Activated naive CD4-positive, alpha-beta T cell treated with anti-CD3 and anti-CD28 coated beads, Interleukin-2, amount 10 ng/mL, durations not matched to agents 7 days and 5 days (primary cell): ENCODE measurements at regions not wholly inside any gene's neighbourhood (a gene's known extent, or its start where the extent isn't known, plus 50 kb on each side); places are given as distances from the start of the nearest gene placed in this dataset.
"Not testable (repeated sequence)": the region's sequence is repeated elsewhere in the genome, so short reads cannot be mapped to it uniquely, and the experiment has no call there.

Experiments used
- CTCF ChIA-PET: fragments of 350-600 bp; sonication (Branson Sonifier 250); formaldehyde crosslinking; loops from one replicate; lab custom pipeline; 2021; ENCODE audit warnings: antibody characterized with exemption; lab: Charles Lee
- DNase-seq: peaks from one replicate; pipeline ENCODE4 v3.0.0-alpha.2; 2020
- H3K27ac Mint-ChIP-seq: one replicate; pipeline ENCODE4 v1.8.0; 2021; ENCODE audit warnings: mild to moderate bottlenecking, moderate library complexity, mixed read lengths
- H3K27me3 Mint-ChIP-seq: one replicate; pipeline ENCODE4 v1.8.0; 2021; ENCODE audit warnings: mild to moderate bottlenecking, mixed read lengths
- H3K36me3 Mint-ChIP-seq: one replicate; pipeline ENCODE4 v1.8.0; 2021; ENCODE audit warnings: mixed read lengths
- H3K4me1 Mint-ChIP-seq: one replicate; pipeline ENCODE4 v1.8.0; 2021; ENCODE audit warnings: mixed read lengths
- H3K4me3 Mint-ChIP-seq: one replicate; pipeline ENCODE4 v1.8.0; 2021; ENCODE audit warnings: mild to moderate bottlenecking, moderate library complexity, mixed read lengths
- H3K9me3 Mint-ChIP-seq: one replicate; pipeline ENCODE4 v1.8.0; 2021; ENCODE audit warnings: mixed read lengths

GRCh38 chr4:100608651-100609050, 90.8 kb upstream of the EMCN start:
- CTCF ChIA-PET = interaction anchor here (0.6 kb wide), 1 partner anchor 111 kb away, joined by 3 read pairs; no protein-coding TSS in a partner anchor
- not testable (repeated sequence) for DNase-seq, H3K36me3 Mint-ChIP-seq, H3K4me3 Mint-ChIP-seq, H3K27ac Mint-ChIP-seq, H3K27me3 Mint-ChIP-seq, H3K9me3 Mint-ChIP-seq, H3K4me1 Mint-ChIP-seq

GRCh38 chr4:100605144-100605543, 87.3 kb upstream of the EMCN start:
- Mint-ChIP-seq H3K4me1 (no peaks in the 10 kb centered on the region), H3K27me3 (no peaks in the 10 kb centered on the region), H3K36me3 (no peaks in the 10 kb centered on the region), H3K4me3 (no peak overlapping the region), H3K27ac (no peak overlapping the region), H3K9me3 (peaks cover 2% of the 10 kb centered on the region)
- DNase-seq = no peak
- CTCF ChIA-PET = no interaction called here

DNA sequence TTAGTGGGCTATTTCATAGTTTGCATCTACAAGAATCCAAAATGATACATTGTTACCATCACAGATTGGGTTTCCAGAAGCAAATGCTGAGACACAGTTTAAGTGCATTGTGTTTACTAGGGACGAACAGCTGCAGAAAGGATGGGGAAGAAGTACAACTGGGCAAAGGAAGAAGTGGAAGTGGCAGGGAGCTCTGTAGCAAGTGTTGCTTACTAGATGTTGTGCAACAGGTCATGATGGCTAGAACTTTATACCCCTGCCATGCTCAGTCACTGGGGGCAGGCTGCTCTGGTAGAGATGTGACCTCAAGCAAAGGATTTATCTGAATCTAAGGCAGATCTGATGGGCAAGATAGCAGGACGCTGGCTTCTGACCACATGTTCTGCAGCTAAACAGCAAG, 76.1 kb upstream of the EMCN start:
- CTCF ChIA-PET = no interaction called here
- DNase-seq = no peak
- no peaks in the 10 kb centered on the region for H3K4me1 Mint-ChIP-seq
- H3K27me3 Mint-ChIP-seq = no peaks in the 10 kb centered on the region
- no peak overlapping the region for H3K27ac Mint-ChIP-seq
- H3K36me3 Mint-ChIP-seq = no peaks in the 10 kb centered on the region
- H3K4me3 Mint-ChIP-seq = no peak overlapping the region
- no peaks in the 10 kb centered on the region for H3K9me3 Mint-ChIP-seq

DNA sequence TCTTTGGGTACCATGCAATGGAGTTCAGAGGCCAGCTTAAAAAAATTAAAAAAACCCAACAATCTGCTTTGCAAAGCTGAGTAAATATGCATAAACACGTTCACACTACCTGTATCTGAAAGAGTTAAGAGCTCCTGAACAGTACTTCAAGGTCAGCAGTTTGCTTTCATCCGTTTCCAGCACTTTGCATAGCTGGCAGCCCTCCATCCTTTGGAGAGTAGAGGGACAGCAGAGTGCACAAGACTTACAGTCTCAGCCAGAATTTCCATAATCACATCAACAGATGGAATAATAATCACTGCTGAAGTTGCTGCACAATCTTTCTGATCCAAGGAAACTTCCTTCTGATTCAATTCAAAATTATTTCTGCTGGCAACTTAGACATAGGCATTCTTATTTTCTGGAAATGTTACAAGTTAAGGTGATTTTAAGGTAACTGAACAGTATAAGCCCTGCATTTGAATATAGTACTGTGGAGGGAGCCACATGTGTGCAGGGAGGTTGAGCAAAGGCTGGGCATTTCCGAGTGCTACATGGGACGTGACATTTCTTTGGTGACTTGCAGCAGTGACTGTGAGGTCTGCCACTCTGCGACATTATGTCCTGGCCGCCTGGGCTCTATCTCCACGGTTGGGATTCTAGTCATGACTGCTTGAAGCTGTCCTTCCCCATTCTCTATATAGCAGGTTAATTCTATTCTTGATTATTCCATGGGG, 73.5 kb upstream of the EMCN start:
- H3K27me3 Mint-ChIP-seq = no peaks in the 10 kb centered on the region
- H3K27ac Mint-ChIP-seq = no peak overlapping the region
- no peak for DNase-seq
- no peaks in the 10 kb centered on the region for H3K9me3 Mint-ChIP-seq
- H3K4me1 Mint-ChIP-seq = no peaks in the 10 kb centered on the region
- CTCF ChIA-PET = no interaction called here
- no peak overlapping the region for H3K4me3 Mint-ChIP-seq
- no peaks in the 10 kb centered on the region for H3K36me3 Mint-ChIP-seq

GRCh38 chr4:100590325-100590724, 72.5 kb upstream of the EMCN start:
- H3K4me3 Mint-ChIP-seq = no peak overlapping the region
- no peak for DNase-seq
- H3K4me1 Mint-ChIP-seq = no peaks in the 10 kb centered on the region
- CTCF ChIA-PET = no interaction called here
- H3K9me3 Mint-ChIP-seq = no peaks in the 10 kb centered on the region
- no peak overlapping the region for H3K27ac Mint-ChIP-seq
- no peaks in the 10 kb centered on the region for H3K27me3 Mint-ChIP-seq
- no peaks in the 10 kb centered on the region for H3K36me3 Mint-ChIP-seq

DNA sequence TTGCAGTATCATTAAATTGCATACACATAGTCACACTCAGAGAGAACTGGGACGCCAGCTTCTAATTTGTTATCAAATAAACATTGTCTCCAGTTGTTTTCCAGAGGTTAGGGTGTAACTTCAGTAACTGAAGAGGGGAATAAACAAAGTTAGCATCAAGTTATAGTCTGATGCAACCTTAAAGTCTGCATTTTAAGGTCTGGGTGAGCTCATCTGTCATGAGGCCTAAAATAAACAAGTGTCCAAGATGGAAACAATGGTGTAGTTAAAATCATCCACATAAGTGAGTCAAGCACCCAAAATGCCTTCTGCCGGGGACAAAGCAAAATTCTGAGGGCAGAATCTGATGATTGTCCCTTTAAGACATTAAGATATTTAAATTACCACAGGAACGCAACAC, 70.3 kb upstream of the EMCN start:
- H3K4me3 Mint-ChIP-seq = no peak overlapping the region
- no peaks in the 10 kb centered on the region for H3K4me1 Mint-ChIP-seq
- no peaks in the 10 kb centered on the region for H3K36me3 Mint-ChIP-seq
- H3K27me3 Mint-ChIP-seq = no peaks in the 10 kb centered on the region
- no peak overlapping the region for H3K27ac Mint-ChIP-seq
- DNase-seq = no peak
- CTCF ChIA-PET = no interaction called here
- H3K9me3 Mint-ChIP-seq = no peaks in the 10 kb centered on the region

GRCh38 chr4:100582146-100582545, 64.3 kb upstream of the EMCN start:
- no peaks in the 10 kb centered on the region for H3K4me1 Mint-ChIP-seq
- H3K9me3 Mint-ChIP-seq = no peaks in the 10 kb centered on the region
- no peak for DNase-seq
- CTCF ChIA-PET = no interaction called here
- no peaks in the 10 kb centered on the region for H3K27me3 Mint-ChIP-seq
- H3K4me3 Mint-ChIP-seq = no peak overlapping the region
- H3K27ac Mint-ChIP-seq = no peak overlapping the region
- no peaks in the 10 kb centered on the region for H3K36me3 Mint-ChIP-seq

DNA sequence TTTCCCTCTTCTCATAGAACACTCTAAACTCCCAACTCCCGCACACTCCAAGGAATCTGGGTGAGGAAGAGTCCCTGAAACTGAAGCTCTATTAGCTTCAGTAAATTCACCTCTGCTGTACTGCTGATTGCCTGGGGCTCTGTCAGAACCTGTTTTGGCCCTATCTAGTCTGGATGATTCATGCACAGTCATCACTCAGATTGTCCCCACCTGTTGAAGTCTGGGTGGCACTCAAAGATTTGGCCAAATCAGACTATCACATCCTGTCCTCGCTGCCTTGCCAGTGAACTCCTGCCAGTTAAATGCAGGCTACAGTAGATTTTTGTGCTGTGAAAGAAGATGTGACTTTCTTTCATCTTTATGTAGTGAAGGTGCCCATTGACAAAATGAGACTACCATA, 63.5 kb upstream of the EMCN start:
- Mint-ChIP-seq H3K27ac (no peak overlapping the region), H3K4me3 (no peak overlapping the region), H3K9me3 (no peaks in the 10 kb centered on the region), H3K27me3 (no peaks in the 10 kb centered on the region), H3K36me3 (no peaks in the 10 kb centered on the region), H3K4me1 (no peaks in the 10 kb centered on the region)
- CTCF ChIA-PET = no interaction called here
- DNase-seq = no peak

DNA sequence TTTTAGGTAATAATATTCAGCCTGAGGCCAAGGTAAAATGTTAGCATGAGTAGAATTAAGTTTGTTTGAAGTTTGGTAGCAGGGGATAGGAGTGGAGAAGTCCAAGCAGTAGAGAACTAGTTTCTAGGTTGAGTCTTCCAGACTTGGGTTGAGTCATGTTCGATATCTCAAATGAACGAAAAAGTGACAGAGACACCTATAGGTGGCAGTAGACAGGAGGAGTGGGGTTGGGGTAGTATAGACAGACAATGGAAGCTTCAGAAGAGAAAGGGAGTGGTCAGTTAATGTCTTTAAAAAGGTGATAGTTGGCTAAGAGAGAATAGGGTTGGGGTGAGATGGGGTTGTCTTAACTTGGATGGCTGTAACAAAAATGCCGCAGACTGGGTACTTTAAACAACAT, 58.7 kb upstream of the EMCN start:
- H3K27ac Mint-ChIP-seq = no peak overlapping the region

GRCh38 chr4:100574607-100575006, 56.8 kb upstream of the EMCN start:
- CTCF ChIA-PET = no interaction called here
- no peaks in the 10 kb centered on the region for H3K9me3 Mint-ChIP-seq
- no peak overlapping the region for H3K27ac Mint-ChIP-seq
- H3K36me3 Mint-ChIP-seq = no peaks in the 10 kb centered on the region
- H3K4me3 Mint-ChIP-seq = no peak overlapping the region
- DNase-seq = no peak
- no peaks in the 10 kb centered on the region for H3K27me3 Mint-ChIP-seq
- no peaks in the 10 kb centered on the region for H3K4me1 Mint-ChIP-seq

More for the DNA sequence above, 58.7 kb upstream of the EMCN start:
- H3K4me1 Mint-ChIP-seq = no peaks in the 10 kb centered on the region
- H3K4me3 Mint-ChIP-seq = no peak overlapping the region
- no peaks in the 10 kb centered on the region for H3K36me3 Mint-ChIP-seq
- no peak for DNase-seq
- CTCF ChIA-PET = no interaction called here
- no peaks in the 10 kb centered on the region for H3K27me3 Mint-ChIP-seq
- no peaks in the 10 kb centered on the region for H3K9me3 Mint-ChIP-seq

GRCh38 chr4:100569196-100569595, 51.4 kb upstream of the EMCN start:
- CTCF ChIA-PET = no interaction called here
- Mint-ChIP-seq H3K27me3 (no peaks in the 10 kb centered on the region), H3K4me1 (peaks cover 13% of the 10 kb centered on the region), H3K4me3 (no peak overlapping the region), H3K27ac (peak overlapping the region; percentile 59), H3K9me3 (no peaks in the 10 kb centered on the region), H3K36me3 (no peaks in the 10 kb centered on the region)
- DNase-seq = no peak
